ENCODE measurements at regions not wholly inside any gene's neighbourhood (a gene's known extent, or its start where the extent isn't known, plus 50 kb on each side); places are given as distances from the start of the nearest gene placed in this dataset.

DNA sequence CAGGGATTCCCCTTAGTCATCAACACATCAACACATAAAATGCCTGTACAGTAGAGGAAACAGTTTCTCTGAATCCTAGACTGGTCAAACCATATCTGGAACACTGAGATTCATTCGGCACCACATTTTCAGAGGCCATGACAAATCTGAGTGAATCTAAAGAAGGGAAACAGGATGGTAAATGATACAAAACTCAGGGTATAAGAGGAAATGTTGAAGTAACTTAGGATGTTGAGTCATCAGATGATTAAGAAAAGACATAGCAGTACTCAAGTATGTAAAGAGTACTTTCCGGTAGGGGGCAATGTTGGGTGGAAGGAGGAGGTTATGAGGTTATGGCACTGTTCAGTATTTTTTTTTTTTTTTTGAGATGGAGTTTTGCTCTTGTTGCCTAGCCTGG, 358.5 kb upstream of the PMFBP1 start:
- no TSS peak for BruUV-seq (replicated peaks)
- CTCF ChIA-PET: no interaction called here
- no peak overlapping the region for H3K4me3 Mint-ChIP-seq (ENCODE audit: low read depth, unreplicated experiment)
- DNase-seq: no peak
- H3K36me3 Mint-ChIP-seq (ENCODE audit: insufficient read depth, unreplicated experiment): no peaks in the 10 kb centered on the region
- no peaks in the 10 kb centered on the region for H3K4me1 Mint-ChIP-seq (ENCODE audit: low read depth, unreplicated experiment)
- H3K27ac Mint-ChIP-seq (ENCODE audit: unreplicated experiment): no peak overlapping the region
- peaks cover 17% of the 10 kb centered on the region for H3K9me3 Mint-ChIP-seq (ENCODE audit: low read depth, unreplicated experiment)
- intact Hi-C loops (cut with micrococcal nuclease; ENCODE audit: unreplicated experiment): no loop called here
- H3K27me3 Mint-ChIP-seq (ENCODE audit: unreplicated experiment): no peaks in the 10 kb centered on the region
- TF ChIP-seq, protein P1, sequence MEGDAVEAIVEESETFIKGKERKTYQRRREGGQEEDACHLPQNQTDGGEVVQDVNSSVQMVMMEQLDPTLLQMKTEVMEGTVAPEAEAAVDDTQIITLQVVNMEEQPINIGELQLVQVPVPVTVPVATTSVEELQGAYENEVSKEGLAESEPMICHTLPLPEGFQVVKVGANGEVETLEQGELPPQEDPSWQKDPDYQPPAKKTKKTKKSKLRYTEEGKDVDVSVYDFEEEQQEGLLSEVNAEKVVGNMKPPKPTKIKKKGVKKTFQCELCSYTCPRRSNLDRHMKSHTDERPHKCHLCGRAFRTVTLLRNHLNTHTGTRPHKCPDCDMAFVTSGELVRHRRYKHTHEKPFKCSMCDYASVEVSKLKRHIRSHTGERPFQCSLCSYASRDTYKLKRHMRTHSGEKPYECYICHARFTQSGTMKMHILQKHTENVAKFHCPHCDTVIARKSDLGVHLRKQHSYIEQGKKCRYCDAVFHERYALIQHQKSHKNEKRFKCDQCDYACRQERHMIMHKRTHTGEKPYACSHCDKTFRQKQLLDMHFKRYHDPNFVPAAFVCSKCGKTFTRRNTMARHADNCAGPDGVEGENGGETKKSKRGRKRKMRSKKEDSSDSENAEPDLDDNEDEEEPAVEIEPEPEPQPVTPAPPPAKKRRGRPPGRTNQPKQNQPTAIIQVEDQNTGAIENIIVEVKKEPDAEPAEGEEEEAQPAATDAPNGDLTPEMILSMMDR (IDR thresholded peaks at IDR 0.05; ENCODE audit: unreplicated experiment): no peak

DNA sequence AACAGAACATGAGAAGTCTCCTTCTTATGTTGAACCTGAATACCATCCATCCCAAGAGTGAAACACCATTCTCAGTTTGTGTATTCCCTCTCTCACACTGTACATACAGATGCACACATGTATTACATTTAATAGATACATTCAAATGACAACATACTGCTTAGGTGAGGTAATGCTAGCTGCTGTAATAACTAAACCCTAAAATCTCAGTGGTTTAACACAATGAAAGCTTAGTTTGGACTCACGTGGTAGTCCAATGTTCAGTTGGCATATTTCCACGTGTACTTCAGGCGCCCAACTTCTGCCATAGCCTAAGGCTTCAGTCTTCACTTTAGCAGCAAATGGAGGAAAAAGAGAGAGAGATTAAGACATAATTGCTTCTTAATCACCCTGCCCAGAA, 351.1 kb upstream of the PMFBP1 start:
- intact Hi-C loops (cut with micrococcal nuclease; ENCODE audit: unreplicated experiment): no loop called here
- Mint-ChIP-seq H3K36me3 (ENCODE audit: insufficient read depth, unreplicated experiment) (no peaks in the 10 kb centered on the region), H3K4me1 (ENCODE audit: low read depth, unreplicated experiment) (no peaks in the 10 kb centered on the region), H3K27ac (ENCODE audit: unreplicated experiment) (no peak overlapping the region), H3K4me3 (ENCODE audit: low read depth, unreplicated experiment) (no peak overlapping the region), H3K27me3 (ENCODE audit: unreplicated experiment) (no peaks in the 10 kb centered on the region), H3K9me3 (ENCODE audit: low read depth, unreplicated experiment) (peaks cover 3% of the 10 kb centered on the region)
- CTCF ChIA-PET: no interaction called here
- TF ChIP-seq, protein P1 (IDR thresholded peaks at IDR 0.05; ENCODE audit: unreplicated experiment): no peak
- no TSS peak for BruUV-seq (replicated peaks)
- DNase-seq: no peak

DNA sequence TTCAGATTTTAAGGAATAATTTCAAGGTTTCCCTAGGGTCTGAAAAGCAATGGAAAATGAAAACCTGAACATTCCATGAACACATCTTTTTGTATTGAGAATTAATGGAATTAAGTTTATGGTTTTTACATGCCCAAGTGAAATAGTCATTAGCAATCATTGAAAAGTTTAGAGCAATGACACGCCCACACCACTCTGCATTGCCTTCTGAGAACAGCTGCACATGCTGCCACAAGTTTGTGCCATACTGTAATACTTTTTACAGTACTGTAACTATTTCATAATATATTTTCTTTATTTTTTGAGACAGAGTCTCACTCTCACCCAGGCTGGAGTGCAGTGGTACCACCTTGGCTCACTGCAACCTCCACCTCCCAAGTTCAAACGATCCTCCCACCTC, 345.2 kb upstream of the PMFBP1 start:
- no peaks in the 10 kb centered on the region for H3K4me1 Mint-ChIP-seq (ENCODE audit: low read depth, unreplicated experiment)
- intact Hi-C loops (cut with micrococcal nuclease; ENCODE audit: unreplicated experiment): no loop called here
- no peaks in the 10 kb centered on the region for H3K9me3 Mint-ChIP-seq (ENCODE audit: low read depth, unreplicated experiment)
- H3K4me3 Mint-ChIP-seq (ENCODE audit: low read depth, unreplicated experiment): no peak overlapping the region
- no peaks in the 10 kb centered on the region for H3K27me3 Mint-ChIP-seq (ENCODE audit: unreplicated experiment)
- no peaks in the 10 kb centered on the region for H3K36me3 Mint-ChIP-seq (ENCODE audit: insufficient read depth, unreplicated experiment)
- CTCF ChIA-PET: no interaction called here
- DNase-seq: no peak
- BruUV-seq (replicated peaks): no TSS peak
- TF ChIP-seq, protein P1 (IDR thresholded peaks at IDR 0.05; ENCODE audit: unreplicated experiment): no peak
- H3K27ac Mint-ChIP-seq (ENCODE audit: unreplicated experiment): no peak overlapping the region

DNA sequence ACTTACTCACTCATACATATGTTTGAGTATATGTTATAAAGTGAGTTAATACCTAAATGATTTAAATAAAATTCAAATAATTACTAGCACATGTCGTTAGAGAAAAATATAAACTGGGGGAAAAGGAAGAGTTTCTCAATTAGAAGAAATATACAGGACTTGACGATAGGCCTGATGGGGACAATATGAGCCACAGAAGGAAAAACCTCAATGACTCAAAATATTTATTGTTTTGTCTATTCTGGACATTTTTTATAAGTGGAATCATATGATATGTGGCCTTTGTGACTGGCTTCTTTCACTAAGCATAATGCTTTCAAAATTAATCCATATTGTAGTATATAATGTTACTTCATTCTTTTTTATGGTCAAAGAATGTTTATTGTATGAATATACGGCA, 339.2 kb upstream of the PMFBP1 start:
- BruUV-seq (replicated peaks): no TSS peak
- Mint-ChIP-seq H3K9me3 (ENCODE audit: low read depth, unreplicated experiment) (no peaks in the 10 kb centered on the region), H3K36me3 (ENCODE audit: insufficient read depth, unreplicated experiment) (no peaks in the 10 kb centered on the region), H3K4me3 (ENCODE audit: low read depth, unreplicated experiment) (no peak overlapping the region), H3K27me3 (ENCODE audit: unreplicated experiment) (no peaks in the 10 kb centered on the region), H3K27ac (ENCODE audit: unreplicated experiment) (no peak overlapping the region), H3K4me1 (ENCODE audit: low read depth, unreplicated experiment) (no peaks in the 10 kb centered on the region)
- DNase-seq: no peak
- intact Hi-C loops (cut with micrococcal nuclease; ENCODE audit: unreplicated experiment): no loop called here
- TF ChIP-seq, protein P1 (IDR thresholded peaks at IDR 0.05; ENCODE audit: unreplicated experiment): no peak
- CTCF ChIA-PET: no interaction called here

DNA sequence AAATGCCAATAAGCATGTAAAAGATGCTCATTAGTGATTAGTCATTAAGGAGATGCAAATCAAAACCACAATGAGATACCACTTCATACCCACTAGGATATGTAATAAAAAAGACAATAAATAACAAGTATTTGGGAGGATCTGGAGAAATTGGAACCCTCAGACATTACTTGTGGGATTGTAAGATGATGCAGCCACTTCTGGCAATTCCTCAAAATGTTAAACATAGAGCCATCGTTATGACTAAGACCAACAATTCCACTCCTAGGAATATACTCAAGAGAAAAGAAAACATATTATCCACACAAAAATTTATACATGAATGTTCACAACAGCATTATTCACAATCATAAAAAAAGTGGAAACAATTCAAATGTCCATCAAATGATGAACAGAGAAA, 336.2 kb upstream of the PMFBP1 start:
- intact Hi-C loops (cut with micrococcal nuclease; ENCODE audit: unreplicated experiment): loop anchor here (10.0 kb wide), 4 partner anchors 277 to 1527 kb away; no protein-coding TSS in a partner anchor
- no peaks in the 10 kb centered on the region for H3K27me3 Mint-ChIP-seq (ENCODE audit: unreplicated experiment)
- H3K27ac Mint-ChIP-seq (ENCODE audit: unreplicated experiment): no peak overlapping the region
- H3K4me3 Mint-ChIP-seq (ENCODE audit: low read depth, unreplicated experiment): no peak overlapping the region
- DNase-seq: no peak
- CTCF ChIA-PET: no interaction called here
- no peaks in the 10 kb centered on the region for H3K36me3 Mint-ChIP-seq (ENCODE audit: insufficient read depth, unreplicated experiment)
- H3K9me3 Mint-ChIP-seq (ENCODE audit: low read depth, unreplicated experiment): no peaks in the 10 kb centered on the region
- no TSS peak for BruUV-seq (replicated peaks)
- TF ChIP-seq, protein P1 (IDR thresholded peaks at IDR 0.05; ENCODE audit: unreplicated experiment): no peak
- H3K4me1 Mint-ChIP-seq (ENCODE audit: low read depth, unreplicated experiment): no peaks in the 10 kb centered on the region
